GM12878 (cell line): ENCODE measurements at regions not wholly inside any gene's neighbourhood (a gene's known extent, or its start where the extent isn't known, plus 50 kb on each side); places are given as distances from the start of the nearest gene placed in this dataset.
A peak's percentile ranks its signal among the peaks of the same experiment; 100 is the strongest.

ENCODE experiments used
- ATAC-seq: fragments of 200-7000 bp; cut with Tn5 transposase; 3 replicates; pipeline ENCODE4 v1.9.1; 2020; ENCODE audit warnings: mild to moderate bottlenecking, moderate library complexity
- BruUV-seq: library from RNA; stranded (reverse); fragments of 400-500 nt; replicated peaks from 2 replicates; lab custom pipeline; 2021; lab: Mats Ljungman, UMichigan
- CTCF ChIA-PET: fragments of 300-600 bp; sonication (Branson Sonifier 250); formaldehyde crosslinking; extraction: SDS; loops from one replicate; lab custom pipeline; 2021; ENCODE audit warnings: inconsistent platforms; lab: Yijun Ruan, JAX
- POLR2A ChIA-PET: fragments of 350-600 bp; formaldehyde crosslinking; extraction: SDS; loops from one replicate; lab custom pipeline; 2021; ENCODE audit warnings: inconsistent platforms; lab: Charles Lee
- RAD21 ChIA-PET: fragments of 300-600 bp; sonication (Branson Sonifier 250); formaldehyde crosslinking; loops from one replicate; lab custom pipeline; 2023; ENCODE audit warnings: antibody characterized with exemption; ENCODE audit not compliant: unreplicated experiment; lab: Charles Lee
- SMC1A ChIA-PET: fragments of 300-600 bp; sonication (Branson Sonifier 250); formaldehyde crosslinking; loops from one replicate; lab custom pipeline; 2023; ENCODE audit not compliant: unreplicated experiment, uncharacterized antibody; lab: Charles Lee
- DNase-seq: peaks from one replicate; pipeline ENCODE4 v3.0.0-alpha.2; 2011; ENCODE audit warnings: low read depth, low spot score
- FAIRE-seq: peaks from 3 replicates; lab custom pipeline; 2011; peaks lifted over from hg19 to GRCh38; lab: Jason Lieb, UNC
- H2AFZ ChIP-seq: 2 replicates; pipeline ENCODE4 v1.6.0; 2011; ENCODE audit warnings: low read depth, low read length, control low read depth; ENCODE audit not compliant: control insufficient read depth
- H3K27ac ChIP-seq: 2 replicates; pipeline ENCODE4 v1.5.1; 2011; ENCODE audit warnings: control low read depth; ENCODE audit not compliant: control insufficient read depth, insufficient read depth
- H3K27me3 ChIP-seq, 2 experiments: replicated peaks in 1 of 2; 2 replicates each; pipeline versions ENCODE4 v1.6.0 to v1.6.1; 2011; ENCODE audit warnings: low read length in 1 of 2; ENCODE audit not compliant: control insufficient read depth in 2 of 2, insufficient read depth in 2 of 2
- H3K36me3 ChIP-seq, 2 experiments: 2 replicates each; pipeline ENCODE4 v1.5.1; 2011; ENCODE audit warnings: low read length in 1 of 2; ENCODE audit not compliant: control insufficient read depth in 2 of 2, insufficient read depth in 2 of 2
- H3K4me1 ChIP-seq: 2 replicates; pipeline ENCODE4 v1.6.1; 2011; ENCODE audit warnings: mild to moderate bottlenecking, low read length, moderate library complexity, mixed read lengths; ENCODE audit not compliant: control insufficient read depth, insufficient read depth
- H3K4me2 ChIP-seq: 2 replicates; pipeline ENCODE4 v1.6.0; 2011; ENCODE audit warnings: control low read depth; ENCODE audit not compliant: control insufficient read depth, insufficient read depth
- H3K4me3 ChIP-seq: fragments of 200-600 bp; sonication (generic); 2 replicates; pipeline ENCODE4 v1.5.1; 2016
- H3K79me2 ChIP-seq: 2 replicates; pipeline ENCODE4 v1.6.0; 2011; ENCODE audit warnings: low read length; ENCODE audit not compliant: control insufficient read depth, insufficient read depth
- H3K9ac ChIP-seq: 2 replicates; pipeline ENCODE4 v1.8.0; 2011; ENCODE audit warnings: low read length, control low read depth, mixed read lengths; ENCODE audit not compliant: control insufficient read depth, insufficient read depth
- H3K9me3 ChIP-seq: replicated peaks from 3 replicates; pipeline ENCODE4 v1.5.1; 2011; ENCODE audit warnings: mild to moderate bottlenecking, low read length; ENCODE audit not compliant: control insufficient read depth, insufficient read depth
- H4K20me1 ChIP-seq: 2 replicates; pipeline ENCODE4 v1.6.0; 2011; ENCODE audit not compliant: control insufficient read depth, insufficient read depth
- BCLAF1 ChIP-seq: fragments of 450-650 bp; IDR thresholded peaks from 2 replicates; pipeline ENCODE4 v1.6.1; 2017; ENCODE audit warnings: antibody characterized with exemption, mild to moderate bottlenecking, moderate library complexity
- BHLHE40 ChIP-seq, 2 experiments: fragments of 450-650 bp in 1 of 2; IDR thresholded peaks; 2 replicates each; pipeline ENCODE4 v1.6.1; 2011 to 2017; ENCODE audit warnings: low read depth in 2 of 2, borderline replicate concordance in 1 of 2, improper control_type of control experiment in 1 of 2, low read length in 1 of 2, mild to moderate bottlenecking in 1 of 2
- EGR1 ChIP-seq, 2 experiments: IDR thresholded peaks; 1 replicate in 1 of 2; 2 replicates in 1 of 2; pipeline ENCODE4 v1.6.1; 2011 to 2012; ENCODE audit warnings: low read depth in 2 of 2, low read length in 2 of 2, borderline replicate concordance in 1 of 2, mild to moderate bottlenecking in 1 of 2, moderate library complexity in 1 of 2
- KDM1A ChIP-seq: fragments of 200-600 bp; sonication (generic); IDR thresholded peaks from 2 replicates; pipeline ENCODE4 v1.6.1; 2016; ENCODE audit warnings: borderline replicate concordance
- RAD51 ChIP-seq: fragments of 450-650 bp; IDR thresholded peaks from 2 replicates; pipeline ENCODE4 v1.6.1; 2016; ENCODE audit warnings: moderate library complexity, mild to moderate bottlenecking, inconsistent platforms
- REST ChIP-seq: IDR thresholded peaks from 2 replicates; pipeline ENCODE4 v1.6.1; 2012; ENCODE audit warnings: mild to moderate bottlenecking, low read depth, low read length
- SMAD1 ChIP-seq: fragments of 450-650 bp; IDR thresholded peaks from 2 replicates; pipeline ENCODE4 v1.6.1; 2018; ENCODE audit warnings: mild to moderate bottlenecking, low read depth; ENCODE audit not compliant: partially characterized antibody
- TCF3 ChIP-seq: IDR thresholded peaks from 2 replicates; pipeline ENCODE4 v1.6.1; 2012; ENCODE audit warnings: low read depth, mild to moderate bottlenecking, low read length, borderline replicate concordance; ENCODE audit not compliant: insufficient read depth
- USF2 ChIP-seq: IDR thresholded peaks from 2 replicates; pipeline ENCODE4 v1.6.1; 2011; ENCODE audit warnings: low read depth, low read length, improper control_type of control experiment, borderline replicate concordance
- WGBS: methylation state at CpG from one replicate; pipeline ENCODE4 v1.1.6; 2016; ENCODE audit warnings: low lambda C conversion rate; ENCODE audit not compliant: insufficient replicate concordance, insufficient coverage; ENCODE audit errors: missing lambda C conversion rate; 5-methylcytosine and 5-hydroxymethylcytosine counted together
- in situ Hi-C: fragments of 300-500 bp; cut with MboI; formaldehyde crosslinking; loops from 9 replicates; pipeline ENCODE4 v1.14.3; 2018; ENCODE audit warnings: mixed read lengths
- intact Hi-C: fragments of 100-400 bp; cut with micrococcal nuclease; formaldehyde crosslinking; loops from one replicate; pipeline ENCODE4 v1.14.2; 2022; ENCODE audit not compliant: unreplicated experiment

GRCh38 chr1:230502306-230502705 lies 76.2 kb upstream of the PGBD5 start:
- POLR2A ChIA-PET: interaction anchor here (0.6 kb wide), 1 partner anchor 139 kb away, joined by 10 read pairs; no protein-coding TSS in a partner anchor
- in situ Hi-C loops: no loop called here
- Histone ChIP-seq H3K9ac (no peak overlapping the region), H3K4me2 (no peak overlapping the region), H3K9me3 (no peaks in the 10 kb centered on the region), H3K4me1 (no peaks in the 10 kb centered on the region), H2AFZ (no peak overlapping the region), H3K36me3 (no peaks in the 10 kb centered on the region), H3K27ac (no peak overlapping the region)
- CTCF ChIA-PET: no interaction called here
- no TSS peak for BruUV-seq
- FAIRE-seq (no peak), ATAC-seq (no peak)
- 36% methylated on average over 4 of the region's 4 CpGs for WGBS
- RAD21 ChIA-PET: no interaction called here
- TF ChIP-seq TCF3: no peak
- TF ChIP-seq USF2: no peak
- no peak for TF ChIP-seq EGR1 (IDR thresholded peaks at IDR 0.05; ENCODE audit: borderline replicate concordance in 1 of 2, low read depth in 2 of 2, low read length in 2 of 2)
- no peak for TF ChIP-seq KDM1A
- TF ChIP-seq SMAD1: no peak
- TF ChIP-seq, all 136 proteins: peak for 0
- no peak overlapping the region for H3K4me3 ChIP-seq
- intact Hi-C loops: no loop called here
- H3K27me3 ChIP-seq: no peaks in the 10 kb centered on the region
- no peaks in the 10 kb centered on the region for H3K79me2 ChIP-seq
- no peaks in the 10 kb centered on the region for H4K20me1 ChIP-seq
- SMC1A ChIA-PET: no interaction called here
- no peak for DNase-seq

GRCh38 chr1:230501849-230502248 lies 75.7 kb upstream of the PGBD5 start:
- intact Hi-C loops: no loop called here
- ChIA-PET CTCF (no interaction called here), POLR2A (no interaction called here), SMC1A (no interaction called here), RAD21 (no interaction called here)
- no TSS peak for BruUV-seq
- no peak overlapping the region for H3K4me3 ChIP-seq
- no peaks in the 10 kb centered on the region for H3K9me3 ChIP-seq
- H3K9ac ChIP-seq: no peak overlapping the region
- no peaks in the 10 kb centered on the region for H3K4me1 ChIP-seq
- no peak for TF ChIP-seq REST
- peak; percentile 62 for TF ChIP-seq RAD51
- TF ChIP-seq BCLAF1: no peak
- peak in 1 of 2 experiments; percentile 14; a peak in 1 of 4 replicates for TF ChIP-seq BHLHE40 (IDR thresholded peaks at IDR 0.05; ENCODE audit: borderline replicate concordance in 1 of 2, low read depth in 2 of 2, low read length in 1 of 2)
- FAIRE-seq (no peak), DNase-seq (no peak), ATAC-seq (no peak)
- no peaks in the 10 kb centered on the region for H3K27me3 ChIP-seq
- H3K36me3 ChIP-seq: no peaks in the 10 kb centered on the region
- no peak overlapping the region for H2AFZ ChIP-seq
- H3K79me2 ChIP-seq: no peaks in the 10 kb centered on the region
- H3K27ac ChIP-seq: no peak overlapping the region
- in situ Hi-C loops: no loop called here
- WGBS: 11% methylated on average over 1 of the region's 1 CpG
- no peaks in the 10 kb centered on the region for H4K20me1 ChIP-seq
- H3K4me2 ChIP-seq: no peak overlapping the region
